Effector memory CD4-positive, alpha-beta T cell (primary cell): ENCODE measurements at regions not wholly inside any gene's neighbourhood (a gene's known extent, or its start where the extent isn't known, plus 50 kb on each side); places are given as distances from the start of the nearest gene placed in this dataset.

Experiments used
- DNase-seq, 3 donors: peaks; one replicate each; pipeline ENCODE4 v3.0.0-alpha.2; 2020
- H3K27ac ChIP-seq: 2 replicates; pipeline ENCODE4 v1.7.0; 2013; ENCODE audit warnings: mild to moderate bottlenecking, low read length, moderate library complexity; ENCODE audit not compliant: insufficient read depth, poor library complexity, severe bottlenecking
- H3K27me3 ChIP-seq: replicated peaks from 2 replicates; pipeline ENCODE4 v1.7.0; 2013; ENCODE audit warnings: mild to moderate bottlenecking, low read length; ENCODE audit not compliant: insufficient read depth, control insufficient read depth, poor library complexity, severe bottlenecking
- H3K36me3 ChIP-seq: 2 replicates; pipeline ENCODE4 v1.7.0; 2013; ENCODE audit warnings: mild to moderate bottlenecking, low read length, moderate library complexity; ENCODE audit not compliant: control insufficient read depth, insufficient read depth
- H3K4me1 ChIP-seq: 2 replicates; pipeline ENCODE4 v1.7.0; 2013; ENCODE audit warnings: low read length, mild to moderate bottlenecking; ENCODE audit not compliant: control insufficient read depth, insufficient read depth, poor library complexity, severe bottlenecking
- H3K4me3 ChIP-seq: 2 replicates; pipeline ENCODE4 v1.7.0; 2013; ENCODE audit warnings: low read length, low read depth, mild to moderate bottlenecking; ENCODE audit not compliant: insufficient read depth, poor library complexity, severe bottlenecking
- H3K9me3 ChIP-seq: 2 replicates; pipeline ENCODE4 v1.7.0; 2013; ENCODE audit warnings: mild to moderate bottlenecking, low read length, moderate library complexity; ENCODE audit not compliant: control insufficient read depth

GRCh38 chr2:111632661-111633060 lies 251.3 kb downstream of the ANAPC1 start:
- H3K27ac ChIP-seq = no peak overlapping the region
- no peaks in the 10 kb centered on the region for H3K4me1 ChIP-seq
- no peak for DNase-seq
- peaks cover 2% of the 10 kb centered on the region for H3K27me3 ChIP-seq
- H3K36me3 ChIP-seq = no peaks in the 10 kb centered on the region
- no peak overlapping the region for H3K4me3 ChIP-seq
- H3K9me3 ChIP-seq = peaks cover 4% of the 10 kb centered on the region

GRCh38 chr2:111633189-111633588 lies 250.8 kb downstream of the ANAPC1 start:
- Histone ChIP-seq H3K27me3 (peaks cover 2% of the 10 kb centered on the region), H3K36me3 (no peaks in the 10 kb centered on the region), H3K9me3 (peaks cover 4% of the 10 kb centered on the region), H3K4me1 (no peaks in the 10 kb centered on the region), H3K27ac (no peak overlapping the region), H3K4me3 (no peak overlapping the region)
- no peak for DNase-seq

DNA sequence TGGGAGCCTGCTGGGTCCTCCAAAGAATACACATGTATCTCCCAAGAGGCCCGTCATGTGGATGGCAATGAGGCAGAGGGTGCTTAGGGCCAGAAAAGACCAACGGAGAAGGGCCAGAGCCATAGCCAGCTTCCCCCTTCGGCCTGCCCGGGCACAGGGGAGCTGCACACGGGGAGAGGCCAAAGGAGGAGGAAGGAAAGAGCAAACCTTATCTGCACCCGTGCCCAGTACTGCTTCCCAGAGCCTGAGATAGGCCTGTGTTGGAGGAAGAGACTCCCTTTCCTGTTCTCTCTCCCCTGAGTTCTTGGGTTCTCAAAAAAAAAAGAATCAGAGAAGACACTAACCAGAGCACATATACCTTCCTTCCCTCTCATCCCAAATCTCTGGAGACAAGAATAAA lies 250.3 kb downstream of the ANAPC1 start:
- H3K9me3 ChIP-seq = peaks cover 4% of the 10 kb centered on the region

DNA sequence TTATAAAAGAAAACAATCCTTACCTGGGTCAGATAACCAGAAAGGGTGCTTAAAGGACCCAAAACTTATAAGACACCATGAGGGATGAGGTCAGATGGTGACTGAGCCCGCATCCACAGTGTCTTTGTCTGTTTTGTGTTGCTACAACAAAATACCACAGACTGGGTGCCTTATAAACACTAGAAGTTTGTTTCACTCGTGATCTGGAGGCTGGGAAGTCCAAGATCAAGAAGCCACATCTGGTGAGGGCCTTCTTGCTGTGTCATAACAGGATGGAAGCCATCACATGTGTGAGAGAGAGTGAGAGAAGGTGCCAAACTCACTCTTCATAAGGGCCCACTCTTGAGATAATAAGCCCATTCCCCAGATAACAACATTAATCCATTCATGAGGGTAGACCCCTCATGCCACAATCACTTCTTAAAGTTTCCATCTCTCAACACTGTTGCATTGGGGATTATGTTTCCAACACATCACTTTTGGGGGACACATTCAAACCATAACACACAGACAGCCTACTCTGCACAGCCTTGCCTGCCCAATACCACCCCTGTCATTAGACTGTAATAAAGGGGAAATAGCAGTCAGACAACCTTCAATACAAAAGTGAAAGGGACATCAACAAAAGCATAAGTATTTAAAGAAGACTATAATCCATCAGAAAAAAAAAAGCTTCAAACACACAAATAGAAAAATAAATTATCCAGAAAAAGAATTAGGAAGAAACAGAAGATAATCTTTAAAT lies 249.8 kb downstream of the ANAPC1 start:
- peaks cover 2% of the 10 kb centered on the region for H3K27me3 ChIP-seq
- H3K27ac ChIP-seq = no peak overlapping the region
- no peak for DNase-seq
- H3K36me3 ChIP-seq = no peaks in the 10 kb centered on the region
- no peaks in the 10 kb centered on the region for H3K4me1 ChIP-seq
- peaks cover 4% of the 10 kb centered on the region for H3K9me3 ChIP-seq
- H3K4me3 ChIP-seq = no peak overlapping the region

More for the DNA sequence above, 250.3 kb downstream of the ANAPC1 start:
- H3K4me1 ChIP-seq = no peaks in the 10 kb centered on the region
- DNase-seq = no peak
- no peak overlapping the region for H3K4me3 ChIP-seq
- H3K27me3 ChIP-seq = peaks cover 2% of the 10 kb centered on the region
- no peak overlapping the region for H3K27ac ChIP-seq
- no peaks in the 10 kb centered on the region for H3K36me3 ChIP-seq

DNA sequence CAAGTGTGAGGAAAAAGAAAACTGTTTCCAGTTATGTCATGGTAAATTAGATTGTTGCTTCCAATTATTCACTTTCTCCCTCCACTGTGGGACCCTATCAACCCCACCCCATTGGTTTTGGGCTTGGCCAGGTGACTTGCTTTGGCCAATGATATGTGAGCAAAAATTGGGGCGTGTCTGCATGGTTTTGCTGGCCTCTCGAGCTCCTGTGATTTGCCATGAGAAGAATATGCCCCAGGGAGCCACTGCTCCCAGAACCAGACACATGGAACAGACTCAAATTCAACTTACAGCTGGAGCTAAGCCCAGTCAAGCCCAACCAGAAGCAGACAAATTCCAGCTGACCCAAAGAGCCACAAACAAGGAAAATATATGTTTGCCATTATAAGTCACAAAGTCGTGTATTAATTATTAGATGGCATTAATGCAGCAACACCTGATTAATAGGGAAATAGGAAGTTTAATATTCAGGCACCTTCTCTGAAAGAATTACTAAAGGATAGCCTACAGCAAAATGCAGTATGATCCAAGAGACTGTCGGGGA lies 248.9 kb downstream of the ANAPC1 start:
- Histone ChIP-seq H3K27me3 (peaks cover 2% of the 10 kb centered on the region), H3K9me3 (no peaks in the 10 kb centered on the region), H3K4me1 (no peaks in the 10 kb centered on the region), H3K4me3 (no peak overlapping the region), H3K27ac (no peak overlapping the region), H3K36me3 (no peaks in the 10 kb centered on the region)
- no peak for DNase-seq

DNA sequence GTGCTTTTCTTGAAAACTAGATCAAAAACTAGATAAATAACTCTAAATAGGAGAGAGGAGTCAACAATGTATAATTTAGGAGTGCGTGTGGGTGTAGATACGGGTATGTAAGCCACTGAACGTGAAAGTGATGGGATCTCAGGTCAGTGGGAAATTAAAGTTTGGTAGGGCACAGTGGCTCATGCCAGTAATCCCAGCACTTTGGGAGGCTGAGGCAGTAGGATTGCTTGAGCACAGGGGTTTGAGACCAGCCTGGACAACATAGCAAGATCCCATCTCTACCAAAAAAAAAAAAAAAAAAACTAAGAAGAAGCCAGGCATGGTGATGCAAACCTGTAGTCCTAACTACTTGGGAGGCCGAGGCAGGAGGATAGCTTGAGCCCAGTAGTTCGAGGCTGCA lies 247.1 kb downstream of the ANAPC1 start:
- DNase-seq = no peak
- H3K4me1 ChIP-seq = no peaks in the 10 kb centered on the region
- no peaks in the 10 kb centered on the region for H3K36me3 ChIP-seq
- no peak overlapping the region for H3K4me3 ChIP-seq
- H3K27me3 ChIP-seq = peaks cover 2% of the 10 kb centered on the region
- H3K27ac ChIP-seq = no peak overlapping the region
- no peaks in the 10 kb centered on the region for H3K9me3 ChIP-seq

DNA sequence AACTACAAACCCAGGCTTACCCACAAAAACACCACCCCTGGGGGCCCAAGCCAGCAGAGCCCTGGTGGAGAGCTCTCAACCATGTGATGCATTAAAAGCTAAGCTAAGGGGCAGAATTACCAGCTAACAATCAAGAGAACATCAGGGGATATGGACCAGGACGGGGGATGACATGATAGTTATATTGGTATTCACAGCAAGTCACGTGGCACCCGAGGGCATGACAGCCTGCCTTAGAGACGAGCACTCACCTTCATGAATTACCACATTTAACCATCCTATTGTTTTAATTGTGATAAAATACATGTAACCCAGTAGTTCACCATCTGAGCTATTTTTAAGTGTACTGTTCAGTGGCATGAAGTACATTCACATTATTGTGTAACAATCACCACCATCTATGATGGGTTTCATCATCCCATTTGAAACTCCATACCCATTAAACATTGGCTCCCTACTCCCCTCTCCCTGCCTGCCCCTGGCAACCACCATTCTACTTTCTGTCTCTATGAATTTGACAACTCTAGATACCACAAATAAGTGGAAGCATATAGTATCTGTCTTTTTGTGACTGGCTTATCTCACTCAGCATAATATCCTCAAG lies 245.6 kb downstream of the ANAPC1 start:
- no peak for DNase-seq
- H3K36me3 ChIP-seq = no peaks in the 10 kb centered on the region
- H3K27ac ChIP-seq = no peak overlapping the region
- H3K27me3 ChIP-seq = peaks cover 2% of the 10 kb centered on the region
- no peaks in the 10 kb centered on the region for H3K9me3 ChIP-seq
- no peaks in the 10 kb centered on the region for H3K4me1 ChIP-seq
- no peak overlapping the region for H3K4me3 ChIP-seq

- Histone ChIP-seq H3K27me3 (peaks cover 2% of the 10 kb centered on the region), H3K4me1 (no peaks in the 10 kb centered on the region), H3K36me3 (no peaks in the 10 kb centered on the region), H3K9me3 (no peaks in the 10 kb centered on the region), H3K4me3 (no peak overlapping the region), H3K27ac (no peak overlapping the region)
- DNase-seq = no peak
Observed at GRCh38 chr2:111640480-111640879, 243.5 kb downstream of the ANAPC1 start.

DNA sequence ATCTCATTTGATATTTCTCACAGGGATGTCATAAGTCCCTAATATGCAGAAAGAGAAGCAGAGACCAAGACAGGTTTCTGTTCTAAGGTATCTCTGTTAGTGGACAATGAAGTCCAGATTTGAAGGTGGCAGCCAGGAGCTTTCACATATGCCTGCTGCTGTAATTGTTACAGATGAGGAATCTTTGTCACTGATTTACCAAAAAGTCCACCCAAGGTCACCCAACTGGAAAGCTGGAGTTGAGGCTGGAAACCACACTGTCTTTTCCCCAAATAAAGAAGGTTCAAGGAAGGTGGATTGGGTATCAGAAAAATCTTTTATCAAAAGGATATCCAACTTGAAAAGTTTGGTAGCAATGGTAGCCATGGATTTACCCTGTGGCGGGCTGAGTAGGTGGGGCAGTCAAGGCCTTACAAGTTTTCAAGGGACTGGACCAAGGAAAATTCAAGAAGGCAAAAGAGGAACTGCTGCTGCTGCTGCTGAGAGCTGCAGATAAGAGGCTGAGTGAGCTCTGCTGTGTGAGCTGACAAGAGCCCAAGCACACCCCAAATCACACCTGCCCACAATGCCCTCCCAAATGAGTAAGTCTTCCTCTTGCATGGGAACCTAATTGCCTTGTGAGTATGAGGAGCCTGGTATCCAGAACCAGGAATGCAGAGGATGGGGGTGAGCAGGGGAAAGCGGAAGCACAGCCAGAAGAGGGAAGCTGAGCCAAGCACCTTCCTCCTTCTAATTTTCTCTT lies 241.2 kb downstream of the ANAPC1 start:
- no peak overlapping the region for H3K27ac ChIP-seq
- H3K4me1 ChIP-seq = no peaks in the 10 kb centered on the region
- no peak for DNase-seq
- no peaks in the 10 kb centered on the region for H3K9me3 ChIP-seq
- H3K4me3 ChIP-seq = no peak overlapping the region
- H3K27me3 ChIP-seq = no peaks in the 10 kb centered on the region
- H3K36me3 ChIP-seq = no peaks in the 10 kb centered on the region

GRCh38 chr2:111643759-111644158 lies 240.2 kb downstream of the ANAPC1 start:
- H3K27ac ChIP-seq = no peak overlapping the region
- no peaks in the 10 kb centered on the region for H3K27me3 ChIP-seq
- H3K4me3 ChIP-seq = no peak overlapping the region
- H3K36me3 ChIP-seq = no peaks in the 10 kb centered on the region
- H3K4me1 ChIP-seq = no peaks in the 10 kb centered on the region
- DNase-seq = no peak
- H3K9me3 ChIP-seq = no peaks in the 10 kb centered on the region
